Stimulated activated CD4-positive, alpha-beta T cell treated with anti-CD3 and anti-CD28 coated beads, Interleukin-1b, Interleukin-23, amount 100 ng/mL, for 24 hours (primary cell): ENCODE measurements at regions not wholly inside any gene's neighbourhood (a gene's known extent, or its start where the extent isn't known, plus 50 kb on each side); places are given as distances from the start of the nearest gene placed in this dataset.

Source experiments
- DNase-seq, 4 experiments: peaks; one replicate each; pipeline ENCODE4 v3.0.0-alpha.2; 2020; ENCODE audit warnings: low read depth in 4 of 4, low spot score in 1 of 4

DNA sequence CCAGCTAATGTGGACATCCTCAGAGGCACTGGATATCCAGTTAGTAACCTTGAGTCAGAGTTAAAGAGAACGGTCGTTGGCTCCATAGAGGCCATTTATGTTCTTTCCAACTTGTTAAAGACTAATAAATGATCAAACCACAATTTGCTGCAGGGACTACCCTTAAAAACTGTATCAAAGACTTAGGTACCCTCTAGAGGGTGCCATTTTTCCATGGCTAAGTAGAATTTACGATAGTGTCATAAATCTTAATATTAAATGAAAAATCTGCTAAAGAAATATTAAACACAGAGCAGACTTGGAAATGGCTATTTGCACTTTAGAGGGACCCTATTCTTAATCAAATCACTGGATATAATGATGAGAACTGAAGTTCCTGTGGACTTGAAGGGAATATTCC, 685.2 kb upstream of the CHORDC1 start:
- no peak for DNase-seq

DNA sequence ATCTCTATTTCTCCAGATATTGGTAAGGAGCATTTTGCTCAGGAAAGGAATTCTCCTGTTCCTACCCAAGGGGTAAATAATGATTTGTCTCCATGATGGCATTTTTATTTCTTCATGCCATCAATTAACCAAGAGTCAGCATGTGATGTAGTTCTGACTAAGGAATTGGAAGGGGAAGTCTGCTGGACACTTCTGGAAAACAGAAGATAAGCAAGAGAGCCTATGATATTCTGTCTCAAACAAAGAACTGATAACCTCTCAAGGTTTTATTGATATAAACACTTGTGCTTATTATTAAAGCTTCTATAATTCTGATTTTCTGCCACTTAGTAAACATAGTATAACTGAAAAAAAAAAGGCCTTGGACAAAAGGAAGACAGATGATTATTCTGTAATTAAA, 673.0 kb upstream of the CHORDC1 start:
- no peak for DNase-seq

DNA sequence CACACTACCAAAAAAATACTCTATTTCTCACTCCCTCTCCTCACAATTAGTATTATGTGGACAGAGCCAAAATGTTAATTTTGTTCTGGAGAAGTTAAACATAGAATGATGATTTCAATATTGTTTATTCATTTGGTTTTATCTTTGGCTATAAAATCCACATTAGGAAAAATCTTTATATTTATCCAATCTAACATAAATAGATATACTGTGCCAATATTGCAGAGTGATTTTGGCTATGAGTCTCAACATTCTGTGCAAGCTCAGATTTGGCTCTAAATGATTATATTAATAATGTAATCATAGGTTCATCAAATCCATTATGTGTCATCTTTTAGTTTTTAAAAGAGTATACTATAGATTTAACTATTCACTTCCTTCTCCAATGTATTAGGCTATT, 667.5 kb upstream of the CHORDC1 start:
- DNase-seq: no peak

DNA sequence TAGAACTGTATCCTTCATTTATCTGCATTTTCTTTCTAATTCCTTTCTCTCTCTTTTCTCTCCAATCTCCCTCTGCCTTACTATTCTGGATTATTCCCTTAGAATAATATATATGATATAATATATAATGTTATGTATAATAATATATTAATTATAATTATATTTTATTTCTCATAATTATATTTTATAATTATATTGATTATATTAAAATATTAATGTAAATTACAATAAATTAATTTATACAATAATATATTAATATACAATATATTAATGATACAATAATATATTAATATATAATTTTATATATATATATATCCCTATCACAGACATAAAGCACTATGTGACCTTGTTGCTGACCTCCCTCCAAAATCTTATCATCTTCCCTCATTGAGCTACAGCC, 661.3 kb upstream of the CHORDC1 start:
- DNase-seq: no peak

DNA sequence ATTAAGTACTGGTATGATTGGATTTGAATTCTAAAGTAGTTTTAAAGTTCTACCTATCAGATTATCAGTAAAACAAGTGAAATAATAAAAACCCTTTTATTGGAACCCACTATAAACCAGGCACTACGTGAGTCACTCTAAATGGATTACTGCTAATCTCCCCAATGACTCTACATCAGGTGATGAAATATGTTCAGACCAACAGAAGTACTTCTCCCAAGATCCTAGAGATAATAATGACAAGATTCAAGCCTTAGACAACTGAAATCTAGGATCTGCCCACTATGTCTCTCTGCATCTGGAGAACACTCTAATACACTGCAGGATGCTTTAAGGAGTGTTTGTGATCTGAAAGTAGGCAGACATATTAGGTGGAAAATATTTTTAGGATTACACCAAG, 652.1 kb upstream of the CHORDC1 start:
- no peak for DNase-seq

DNA sequence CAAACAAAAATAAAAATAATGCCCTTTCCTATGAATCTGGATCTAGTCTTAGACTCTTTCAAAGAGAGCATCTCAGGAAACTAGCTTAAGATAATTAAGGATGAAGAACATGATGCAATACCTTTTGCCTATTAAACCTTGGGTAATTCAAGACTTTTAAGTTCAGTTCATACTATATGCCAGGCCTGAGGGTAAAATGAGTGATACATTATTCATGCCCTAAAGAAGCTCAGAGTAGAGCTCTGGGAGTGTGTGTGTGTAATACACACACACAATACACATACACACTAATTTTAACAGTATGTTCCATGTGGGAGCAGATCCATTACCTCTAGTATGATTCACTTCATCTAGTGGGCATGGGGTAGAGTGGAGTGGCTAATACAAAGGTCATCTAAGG, 651.4 kb upstream of the CHORDC1 start:
- DNase-seq: no peak

DNA sequence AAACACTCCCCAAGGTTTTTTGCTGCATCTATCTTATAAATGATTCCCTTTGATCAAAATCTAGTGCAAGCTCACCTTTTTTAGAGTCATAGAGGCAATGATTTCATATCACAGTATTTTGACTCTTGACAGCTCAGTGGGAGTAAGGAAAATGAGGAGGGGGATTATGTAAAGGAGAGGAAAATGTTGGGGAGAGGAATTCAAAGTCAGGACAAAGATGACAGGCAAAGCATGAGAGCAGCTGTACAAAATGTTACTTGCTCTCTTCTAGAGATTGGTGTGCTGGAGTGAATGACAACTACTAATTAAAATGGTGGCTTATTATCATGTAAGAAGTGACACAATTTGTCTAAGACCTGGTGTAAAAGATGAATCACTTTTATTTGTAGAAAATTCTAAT, 644.6 kb upstream of the CHORDC1 start:
- no peak for DNase-seq

DNA sequence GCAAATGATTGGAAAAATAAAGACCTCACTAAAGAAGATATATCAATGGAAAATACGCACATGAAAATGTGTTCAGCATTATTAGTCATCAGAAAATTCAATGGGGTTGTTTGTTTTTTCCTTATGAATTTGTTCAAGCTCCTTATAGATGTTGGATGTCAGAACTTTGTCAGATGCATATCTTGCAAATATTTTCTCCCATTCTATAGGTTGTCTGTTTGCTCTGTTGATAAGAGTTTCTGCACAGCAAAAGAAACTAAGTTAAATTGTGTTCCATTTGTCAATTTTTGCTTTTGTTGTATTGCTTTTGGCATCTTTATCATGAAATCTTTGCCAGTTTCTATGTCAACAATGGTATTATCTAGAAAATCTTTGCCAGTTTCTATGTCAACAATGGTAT, 633.9 kb upstream of the CHORDC1 start:
- DNase-seq: no peak

DNA sequence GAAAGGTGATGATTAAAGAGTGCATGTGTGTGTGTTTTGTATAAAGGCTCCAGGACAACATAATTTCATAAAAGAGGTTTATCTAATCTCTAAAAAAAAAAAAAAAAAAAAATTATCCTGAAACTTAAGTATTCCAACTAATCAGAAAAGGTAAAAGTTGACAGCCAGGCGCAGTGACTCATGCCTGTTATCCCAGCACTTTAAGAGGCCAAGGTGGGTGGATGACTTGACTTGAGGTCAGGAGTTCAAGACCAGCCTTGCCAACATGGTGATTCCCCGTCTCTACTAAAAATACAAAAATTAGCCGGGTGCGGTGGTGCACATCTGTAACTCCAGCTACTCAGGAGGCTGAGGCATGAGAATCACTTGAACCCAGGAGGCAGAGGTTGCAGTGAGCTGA, 632.7 kb upstream of the CHORDC1 start:
- DNase-seq: no peak

DNA sequence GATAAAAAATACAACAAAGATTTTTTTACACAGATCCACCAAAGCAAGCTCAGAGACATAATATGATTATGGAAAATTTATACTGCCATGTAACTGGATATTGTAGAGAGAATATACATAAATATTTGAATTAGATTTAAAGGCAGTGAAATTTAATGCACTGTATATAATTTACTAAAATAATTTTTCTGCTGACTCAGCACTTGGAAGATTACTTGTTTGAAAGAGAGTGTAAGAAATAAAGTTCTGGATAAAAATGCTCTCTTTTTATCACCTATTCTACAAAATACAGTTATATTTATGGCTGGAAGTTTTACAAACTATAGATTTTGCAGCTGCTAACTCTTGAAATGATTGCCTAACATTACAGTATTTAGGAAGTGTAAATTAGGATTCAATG, 628.3 kb upstream of the CHORDC1 start:
- no peak for DNase-seq

DNA sequence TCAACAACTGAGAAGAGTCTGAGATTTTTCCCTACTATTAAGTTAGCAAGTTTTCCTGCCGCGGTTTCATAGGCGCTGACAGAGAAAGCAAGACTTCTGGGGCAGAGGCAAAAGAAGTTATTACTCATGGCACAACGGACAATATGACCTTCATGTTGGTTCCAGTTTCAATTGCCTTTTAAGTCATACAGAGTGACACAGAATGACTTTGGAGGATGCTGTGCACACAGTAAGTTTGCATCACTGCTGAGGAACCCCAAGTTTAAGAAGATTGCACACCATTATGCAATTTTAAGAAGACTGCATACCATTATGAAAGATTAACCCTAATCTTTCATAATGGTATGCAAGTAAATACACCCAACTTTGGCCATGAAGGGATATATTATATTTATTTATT, 626.5 kb upstream of the CHORDC1 start:
- no peak for DNase-seq

DNA sequence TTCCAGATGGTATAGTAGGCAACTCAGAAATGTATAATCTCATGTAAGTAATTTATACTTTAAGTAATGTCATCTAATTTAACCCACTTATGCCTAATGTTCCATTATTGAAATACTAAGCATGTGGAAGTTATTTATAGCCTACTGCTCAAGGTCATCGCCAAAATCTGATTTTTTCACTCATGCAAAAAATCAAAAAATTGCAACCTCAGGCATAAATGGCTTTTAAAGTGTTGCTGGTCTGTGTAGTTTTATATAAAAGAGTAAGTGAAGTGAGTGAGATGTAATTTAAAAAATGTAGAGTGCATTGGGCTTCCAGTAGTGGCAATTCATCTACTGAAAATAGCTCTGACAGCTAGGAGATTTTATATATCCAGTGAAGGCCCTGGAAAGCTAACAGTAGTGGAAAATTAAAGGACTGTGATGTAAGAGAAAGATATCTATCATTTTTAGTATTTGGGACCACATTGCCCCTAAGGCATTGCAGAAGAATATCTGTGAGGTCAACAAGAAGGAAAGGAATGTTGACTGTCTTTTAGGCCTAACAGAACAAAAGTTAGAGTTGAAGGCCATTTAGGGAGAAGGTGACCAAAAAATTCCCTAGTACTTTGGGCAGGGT, 624.5 kb upstream of the CHORDC1 start:
- no peak for DNase-seq

DNA sequence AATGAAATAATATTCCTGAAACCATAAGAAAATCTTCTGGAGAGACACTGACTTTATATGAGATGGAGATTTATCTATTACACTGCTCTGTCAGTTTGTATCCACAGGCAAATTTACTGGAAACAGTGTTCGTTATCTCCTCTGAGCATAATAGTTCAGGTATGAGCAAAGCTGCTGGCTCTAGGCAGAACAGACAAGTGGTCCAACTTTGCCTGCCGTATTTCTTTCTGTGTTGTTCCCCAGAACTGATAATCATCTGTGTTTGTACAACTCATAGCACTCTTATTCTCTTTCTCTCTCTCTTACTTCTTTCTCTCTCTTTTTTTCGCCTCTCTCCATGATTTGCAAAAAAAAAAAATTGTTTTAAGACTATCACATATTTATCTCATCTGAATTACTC, 623.8 kb upstream of the CHORDC1 start:
- DNase-seq: no peak

DNA sequence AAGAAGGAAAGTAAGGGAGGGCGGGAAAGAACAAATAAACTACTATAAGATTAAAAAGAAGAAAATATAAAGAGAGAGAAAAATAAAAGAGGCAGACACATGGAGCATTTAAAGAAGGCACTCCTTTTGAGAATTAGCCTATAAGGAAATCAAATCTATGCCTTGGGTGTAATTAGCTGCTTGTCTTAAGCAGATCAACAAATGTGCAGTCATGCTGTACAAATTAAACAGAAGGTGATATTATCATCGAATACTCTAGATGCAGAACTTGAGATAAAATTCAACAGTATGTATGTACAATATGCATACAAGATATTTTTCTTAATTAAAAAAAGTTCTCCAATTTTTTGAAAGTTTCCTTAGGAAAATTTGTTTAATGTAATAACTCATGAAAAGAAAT, 623.0 kb upstream of the CHORDC1 start:
- no peak for DNase-seq

DNA sequence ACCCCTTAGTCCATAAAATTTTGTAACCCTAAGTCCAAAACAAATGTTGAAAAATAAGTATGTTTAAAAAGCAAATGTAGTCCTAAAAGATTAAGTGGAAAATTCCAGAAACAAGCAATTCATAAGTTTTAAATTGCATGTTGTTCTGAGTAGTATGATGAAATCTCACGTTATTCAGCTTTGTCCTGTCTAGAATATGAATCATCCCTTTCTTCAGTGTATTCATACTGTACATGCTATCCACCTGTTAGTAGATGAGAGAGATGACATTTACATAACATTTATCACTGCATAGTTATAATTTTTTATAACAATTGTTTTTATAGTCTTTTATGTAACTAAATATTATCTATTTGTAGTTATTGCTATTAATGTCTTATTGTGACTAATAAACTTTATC, 622.3 kb upstream of the CHORDC1 start:
- DNase-seq: no peak

DNA sequence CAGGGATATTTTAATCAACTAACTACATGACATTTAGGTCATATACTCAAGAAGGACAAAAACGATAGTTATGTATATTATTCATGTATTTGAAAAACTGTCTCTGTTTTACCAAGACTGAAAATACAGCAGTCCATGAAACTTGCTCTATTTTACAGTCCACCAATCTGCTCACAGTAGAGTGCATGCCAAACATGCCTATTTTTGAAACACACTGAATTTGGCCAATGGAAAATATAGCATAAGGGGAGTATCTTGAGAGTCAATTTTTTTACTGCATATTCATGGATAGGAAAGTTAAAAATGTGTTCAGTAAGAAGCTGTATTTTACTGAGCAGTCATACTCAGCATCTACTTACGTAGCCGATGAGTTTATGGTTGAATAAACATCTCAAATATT, 621.2 kb upstream of the CHORDC1 start:
- DNase-seq: no peak

DNA sequence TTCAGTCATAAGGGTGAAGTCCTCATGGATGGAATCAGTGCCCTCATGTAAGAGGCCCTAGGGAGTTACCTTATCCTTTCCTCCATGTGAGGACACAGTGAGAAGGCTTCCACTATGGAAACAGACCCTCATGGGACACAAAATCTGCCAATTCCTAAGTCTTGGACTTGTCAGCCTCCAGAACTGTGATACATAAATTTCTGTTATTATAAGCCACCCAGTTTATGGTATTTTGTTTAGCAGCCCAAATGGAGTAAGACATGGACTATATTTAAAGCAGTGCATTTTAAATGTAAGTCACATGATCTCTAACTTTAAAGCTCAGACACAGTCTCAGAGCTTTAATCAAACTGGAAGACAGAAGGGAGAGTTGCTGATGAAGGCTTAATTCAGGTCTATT, 619.8 kb upstream of the CHORDC1 start:
- DNase-seq: no peak

DNA sequence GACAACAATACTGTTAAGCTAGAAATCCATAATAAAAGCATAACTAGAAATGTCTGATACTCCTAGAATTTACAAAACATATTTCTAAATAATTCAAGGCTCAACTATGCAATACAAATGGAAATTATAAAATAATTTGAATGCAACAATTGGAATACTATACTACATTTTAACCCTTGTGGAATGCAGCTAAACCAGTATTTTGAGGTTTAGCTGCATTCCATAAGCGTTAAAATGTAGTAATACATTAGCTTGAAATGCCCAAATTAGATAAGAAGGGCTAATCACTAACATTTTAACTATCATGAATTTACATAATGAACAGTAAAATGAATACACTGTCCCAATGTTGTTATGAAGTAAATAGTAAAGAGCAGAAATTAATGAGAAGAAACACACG, 617.2 kb upstream of the CHORDC1 start:
- no peak for DNase-seq

DNA sequence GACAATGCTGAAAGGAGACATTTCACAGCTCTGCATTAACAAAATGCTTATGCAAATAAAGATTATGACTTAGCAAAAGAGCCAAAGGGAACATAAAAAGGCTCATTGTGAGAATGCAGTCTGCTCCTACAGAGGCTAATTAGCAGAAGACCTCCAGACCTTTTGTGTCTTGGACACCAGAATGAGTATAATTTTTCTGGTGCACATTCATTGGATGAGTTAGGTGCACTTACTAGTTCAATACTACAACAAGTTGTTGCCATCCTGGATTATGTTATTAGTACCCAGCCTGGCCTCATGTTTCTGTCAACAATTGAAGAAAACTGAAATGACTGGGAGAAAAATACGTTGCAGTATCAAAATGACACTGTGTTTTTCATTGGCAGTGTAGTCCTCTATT, 613.2 kb upstream of the CHORDC1 start:
- DNase-seq: no peak

DNA sequence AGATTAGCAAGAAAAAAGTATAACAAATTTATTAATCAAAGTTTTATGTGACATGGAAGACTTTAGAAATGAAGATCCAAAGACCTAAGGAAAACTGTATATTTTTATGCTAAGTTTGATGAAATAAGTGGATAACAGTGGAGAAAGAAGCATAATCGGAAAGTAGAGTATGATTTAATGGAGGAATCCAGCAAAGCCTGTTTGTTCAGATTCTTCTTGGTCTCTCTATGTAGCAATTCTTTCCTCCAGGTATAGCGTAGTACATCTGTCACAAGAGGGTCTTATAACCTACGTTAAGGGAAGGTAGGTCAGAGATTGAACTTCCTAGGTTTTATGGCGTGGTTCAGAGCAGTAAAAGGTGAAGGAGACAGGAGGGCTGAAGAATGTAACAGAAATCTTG, 600.6 kb upstream of the CHORDC1 start:
- DNase-seq: no peak

DNA sequence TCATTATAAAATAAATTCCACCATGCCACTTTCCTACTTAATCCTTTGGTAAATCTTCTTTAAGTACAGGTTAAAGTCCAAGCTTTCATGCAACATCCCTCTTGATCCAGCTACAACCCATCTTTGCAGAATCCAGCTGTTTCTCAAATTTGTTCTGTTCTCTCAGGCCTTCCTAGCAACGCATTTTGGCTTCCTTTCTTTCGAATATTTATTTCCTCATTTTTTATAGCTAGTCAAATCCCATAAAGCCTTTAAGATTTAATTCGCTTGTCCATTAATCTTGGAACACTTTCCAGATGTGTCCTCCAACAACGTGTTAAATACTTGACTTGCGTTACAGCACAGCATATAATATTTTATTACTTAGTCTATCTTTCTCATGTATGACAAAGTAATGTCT, 600.1 kb upstream of the CHORDC1 start:
- no peak for DNase-seq

DNA sequence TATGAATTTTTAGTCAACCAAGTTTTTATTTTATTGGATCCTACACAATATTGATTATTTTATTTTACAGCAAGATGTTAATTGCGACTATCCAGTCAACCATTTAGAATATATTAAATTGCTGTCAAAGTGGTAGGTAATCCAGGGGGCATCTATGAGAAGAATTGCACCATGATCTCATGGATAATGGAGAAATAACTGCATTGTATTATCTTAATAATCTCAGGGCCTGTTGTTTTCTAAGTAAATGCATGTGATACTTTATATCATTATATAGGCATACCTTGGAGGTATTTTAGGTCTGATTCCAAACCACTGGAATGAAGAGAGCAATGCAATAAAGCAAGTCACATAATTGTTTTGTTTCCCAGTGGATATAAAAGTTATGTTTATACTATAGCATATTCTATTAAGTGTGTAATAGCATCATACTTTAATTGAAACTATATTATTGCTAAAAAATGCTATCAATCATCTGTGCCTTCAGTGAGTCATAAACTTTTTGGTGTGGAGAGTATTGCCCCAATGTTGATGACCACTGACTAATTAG, 595.4 kb upstream of the CHORDC1 start:
- no peak for DNase-seq

DNA sequence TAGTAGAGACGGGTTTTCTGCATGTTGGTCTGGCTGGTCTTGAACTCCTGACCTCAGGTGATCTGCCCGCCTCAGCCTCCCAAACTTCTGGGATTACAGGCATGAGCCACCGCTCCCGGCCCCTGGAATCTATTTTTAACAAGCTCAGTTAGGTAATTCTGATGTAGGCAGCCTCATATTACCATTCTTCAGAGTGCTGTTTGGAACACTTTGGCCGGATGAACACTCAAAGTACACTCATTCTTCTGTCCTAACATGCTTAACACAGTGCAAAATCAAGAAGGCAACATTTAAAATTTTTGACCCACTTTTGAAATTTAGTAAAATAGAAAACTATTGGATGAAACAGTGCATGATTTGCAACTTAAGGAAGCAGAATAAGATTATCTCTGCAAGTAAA, 586.7 kb upstream of the CHORDC1 start:
- no peak for DNase-seq

DNA sequence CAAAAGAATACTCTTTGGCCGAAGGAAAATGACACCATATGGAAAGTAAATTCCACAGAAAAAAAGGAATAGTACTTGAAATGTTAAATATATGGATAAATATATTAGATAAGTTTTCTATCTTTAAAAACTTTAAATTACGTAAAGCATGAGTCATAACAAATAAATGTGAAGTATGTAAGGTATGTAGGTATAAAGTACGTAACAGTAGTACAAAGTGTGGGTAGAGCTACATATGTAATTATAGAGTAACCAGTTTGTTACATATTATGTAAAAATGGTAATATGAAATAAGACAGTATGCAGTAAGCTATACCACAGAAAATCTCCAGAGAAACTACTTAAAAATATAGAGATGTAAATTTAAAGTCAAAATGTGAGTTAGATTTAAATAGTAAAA, 582.3 kb upstream of the CHORDC1 start:
- DNase-seq: no peak
